WTC11 (cell line): ENCODE measurements at regions not wholly inside any gene's neighbourhood (a gene's known extent, or its start where the extent isn't known, plus 50 kb on each side); places are given as distances from the start of the nearest gene placed in this dataset.

ENCODE experiments used
- ATAC-seq: fragments of 200-7000 bp; cut with Tn5 transposase; 2 replicates; pipeline ENCODE4 v1.10.0; 2021; ENCODE audit warnings: mild to moderate bottlenecking, moderate library complexity
- CTCF ChIA-PET: fragments of 300-600 bp; sonication (Branson Sonifier 250); formaldehyde crosslinking; loops from one replicate; lab custom pipeline; 2021; ENCODE audit warnings: antibody characterized with exemption; lab: Charles Lee
- POLR2A ChIA-PET: fragments of 350-600 bp; sonication (Branson Sonifier 250); formaldehyde crosslinking; loops from one replicate; lab custom pipeline; 2021; ENCODE audit warnings: antibody characterized with exemption; lab: Charles Lee
- DNase-seq: peaks from one replicate; pipeline ENCODE4 v3.0.0; 2021; ENCODE audit warnings: low spot score
- H3K27ac Mint-ChIP-seq: 2 replicates; pipeline ENCODE4 v1.8.0; 2021; ENCODE audit warnings: mixed read lengths
- H3K27me3 Mint-ChIP-seq: 2 replicates; pipeline ENCODE4 v1.8.0; 2021; ENCODE audit warnings: low read depth, mild to moderate bottlenecking, moderate library complexity, mixed read lengths
- H3K36me3 Mint-ChIP-seq: 2 replicates; pipeline ENCODE4 v1.8.0; 2021; ENCODE audit warnings: mixed read lengths
- H3K4me1 Mint-ChIP-seq: 2 replicates; pipeline ENCODE4 v1.8.0; 2022; ENCODE audit warnings: mixed read lengths
- H3K4me3 Mint-ChIP-seq: 2 replicates; pipeline ENCODE4 v1.8.0; 2021; ENCODE audit warnings: mild to moderate bottlenecking, moderate library complexity, mixed read lengths
- H3K9me3 Mint-ChIP-seq: 2 replicates; pipeline ENCODE4 v1.8.0; 2021; ENCODE audit warnings: mixed read lengths
- ELF4 ChIP-seq: sonication (generic); formaldehyde crosslinking; IDR thresholded peaks from 2 replicates; pipeline ENCODE4 v1.8.1; 2022; ENCODE audit warnings: low read depth, mild to moderate bottlenecking, moderate library complexity, missing genetic modification reagents
- FOXJ3 ChIP-seq: sonication (generic); formaldehyde crosslinking; IDR thresholded peaks from 2 replicates; pipeline ENCODE4 v1.9.0; 2021; ENCODE audit warnings: missing genetic modification reagents, mild to moderate bottlenecking, borderline replicate concordance
- GRHL2 ChIP-seq: fragments of 250-450 bp; sonication (Bioruptor Pico); IDR thresholded peaks from 2 replicates; pipeline ENCODE4 v1.8.0; 2022; ENCODE audit warnings: mild to moderate bottlenecking, moderate library complexity; ENCODE audit not compliant: insufficient replicate concordance, severe bottlenecking
- HMGXB4 ChIP-seq: sonication (generic); formaldehyde crosslinking; IDR thresholded peaks from 2 replicates; pipeline ENCODE4 v1.8.1; 2023; ENCODE audit warnings: mild to moderate bottlenecking, moderate library complexity, missing genetic modification reagents
- JAZF1 ChIP-seq: fragments of 250-450 bp; sonication (Bioruptor Pico); IDR thresholded peaks from 2 replicates; pipeline ENCODE4 v1.9.0; 2021; ENCODE audit warnings: moderate library complexity, mild to moderate bottlenecking, inconsistent platforms
- KAT7 ChIP-seq: sonication (generic); formaldehyde crosslinking; IDR thresholded peaks from 2 replicates; pipeline ENCODE4 v1.8.1; 2023; ENCODE audit warnings: missing genetic modification reagents, mild to moderate bottlenecking, borderline replicate concordance
- MAX ChIP-seq: sonication (generic); formaldehyde crosslinking; IDR thresholded peaks from 2 replicates; pipeline ENCODE4 v1.8.0; 2022; ENCODE audit warnings: mild to moderate bottlenecking, missing genetic modification reagents
- NFATC4 ChIP-seq: fragments of 250-450 bp; sonication (Bioruptor Pico); IDR thresholded peaks from 2 replicates; pipeline ENCODE4 v1.9.0; 2021; ENCODE audit warnings: mild to moderate bottlenecking
- NFE2L1 ChIP-seq: sonication (generic); formaldehyde crosslinking; IDR thresholded peaks from 2 replicates; pipeline ENCODE4 v1.8.1; 2023; ENCODE audit warnings: missing genetic modification reagents
- NFYB ChIP-seq: sonication (generic); formaldehyde crosslinking; conservative IDR thresholded peaks from 2 replicates; pipeline ENCODE4 v1.8.0; 2022; ENCODE audit warnings: low read depth, missing genetic modification reagents
- PRRX2 ChIP-seq: fragments of 250-450 bp; sonication (Bioruptor Pico); IDR thresholded peaks from 2 replicates; pipeline ENCODE4 v1.8.0; 2021; ENCODE audit warnings: mild to moderate bottlenecking
- RELA ChIP-seq: sonication (generic); formaldehyde crosslinking; IDR thresholded peaks from 2 replicates; pipeline ENCODE4 v1.8.1; 2022; ENCODE audit warnings: missing genetic modification reagents, mild to moderate bottlenecking, borderline replicate concordance
- SMAD3 ChIP-seq: sonication (generic); formaldehyde crosslinking; IDR thresholded peaks from 2 replicates; pipeline ENCODE4 v1.8.0; 2022; ENCODE audit warnings: missing genetic modification reagents, mild to moderate bottlenecking, borderline replicate concordance
- SOX15 ChIP-seq: fragments of 250-450 bp; sonication (Bioruptor Pico); IDR thresholded peaks from 2 replicates; pipeline ENCODE4 v1.9.0; 2021; ENCODE audit warnings: mild to moderate bottlenecking
- ZNF425 ChIP-seq: fragments of 250-450 bp; sonication (Bioruptor Pico); conservative IDR thresholded peaks from 2 replicates; pipeline ENCODE4 v1.9.0; 2021; ENCODE audit warnings: mild to moderate bottlenecking
- TF ChIP-seq, protein P1 (sequence below): sonication (generic); formaldehyde crosslinking; IDR thresholded peaks from 2 replicates; pipeline ENCODE4 v1.8.1; 2022; ENCODE audit warnings: mild to moderate bottlenecking, missing genetic modification reagents, moderate library complexity, borderline replicate concordance
- TF ChIP-seq, protein P2 (sequence below): sonication (generic); formaldehyde crosslinking; IDR thresholded peaks from 2 replicates; pipeline ENCODE4 v1.8.0; 2022; ENCODE audit warnings: mild to moderate bottlenecking, missing genetic modification reagents
- TF ChIP-seq, protein P3 (sequence below): sonication (generic); formaldehyde crosslinking; IDR thresholded peaks from 2 replicates; pipeline ENCODE4 v1.8.1; 2022; ENCODE audit warnings: low read depth, missing genetic modification reagents, borderline replicate concordance
- TF ChIP-seq, protein P4 (sequence below): fragments of 250-450 bp; sonication (Bioruptor Pico); IDR thresholded peaks from 2 replicates; pipeline ENCODE4 v1.9.0; 2021; ENCODE audit warnings: moderate library complexity, mild to moderate bottlenecking, inconsistent platforms, borderline replicate concordance
- TF ChIP-seq, protein P5 (sequence below): sonication (generic); formaldehyde crosslinking; IDR thresholded peaks from 2 replicates; pipeline ENCODE4 v1.8.0; 2023; ENCODE audit warnings: missing genetic modification reagents

DNA sequence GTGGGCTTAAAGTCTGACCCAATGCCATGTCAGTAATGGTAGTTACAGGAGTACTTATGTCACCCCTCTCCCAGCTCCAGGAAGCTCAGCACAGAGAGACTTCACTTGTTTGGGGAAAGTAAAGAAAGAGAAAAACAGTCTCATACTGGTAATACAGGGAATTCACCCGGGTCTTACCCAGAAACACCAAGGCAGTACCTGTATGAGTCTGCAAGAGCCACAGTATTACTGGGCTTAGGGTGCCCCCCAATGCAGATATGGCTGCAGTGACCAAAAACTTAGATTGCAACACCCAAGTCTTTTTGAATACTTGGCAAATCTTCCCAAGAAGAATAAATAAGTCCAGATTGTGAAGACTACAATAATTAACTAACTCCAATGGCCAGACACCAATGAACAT, 622.1 kb downstream of the IGSF11 start:
- ChIA-PET CTCF (no interaction called here), POLR2A (no interaction called here)
- H3K27ac Mint-ChIP-seq: peak overlapping the region; percentile 55; the same call in 1 of the 2 replicates
- peaks cover 8% of the 10 kb centered on the region for H3K9me3 Mint-ChIP-seq
- DNase-seq (no peak), ATAC-seq (no peak)
- TF ChIP-seq SOX15 (no peak), RELA (CRISPR knock-in tag) (no peak), ZNF425 (CRISPR knock-in tag) (no peak), KAT7 (CRISPR knock-in tag) (no peak), FOXJ3 (CRISPR knock-in tag) (no peak), JAZF1 (CRISPR knock-in tag) (no peak), ELF4 (CRISPR knock-in tag) (no peak), NFATC4 (CRISPR knock-in tag) (no peak), NFYB (CRISPR knock-in tag) (no peak), PRRX2 (CRISPR knock-in tag) (no peak), SMAD3 (no peak), NFE2L1 (CRISPR knock-in tag) (no peak), GRHL2 (no peak), MAX (CRISPR knock-in tag) (no peak), HMGXB4 (CRISPR knock-in tag) (no peak)
- TF ChIP-seq, protein P1, sequence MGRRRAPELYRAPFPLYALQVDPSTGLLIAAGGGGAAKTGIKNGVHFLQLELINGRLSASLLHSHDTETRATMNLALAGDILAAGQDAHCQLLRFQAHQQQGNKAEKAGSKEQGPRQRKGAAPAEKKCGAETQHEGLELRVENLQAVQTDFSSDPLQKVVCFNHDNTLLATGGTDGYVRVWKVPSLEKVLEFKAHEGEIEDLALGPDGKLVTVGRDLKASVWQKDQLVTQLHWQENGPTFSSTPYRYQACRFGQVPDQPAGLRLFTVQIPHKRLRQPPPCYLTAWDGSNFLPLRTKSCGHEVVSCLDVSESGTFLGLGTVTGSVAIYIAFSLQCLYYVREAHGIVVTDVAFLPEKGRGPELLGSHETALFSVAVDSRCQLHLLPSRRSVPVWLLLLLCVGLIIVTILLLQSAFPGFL (CRISPR knock-in tag): no peak
- TF ChIP-seq, protein P2, sequence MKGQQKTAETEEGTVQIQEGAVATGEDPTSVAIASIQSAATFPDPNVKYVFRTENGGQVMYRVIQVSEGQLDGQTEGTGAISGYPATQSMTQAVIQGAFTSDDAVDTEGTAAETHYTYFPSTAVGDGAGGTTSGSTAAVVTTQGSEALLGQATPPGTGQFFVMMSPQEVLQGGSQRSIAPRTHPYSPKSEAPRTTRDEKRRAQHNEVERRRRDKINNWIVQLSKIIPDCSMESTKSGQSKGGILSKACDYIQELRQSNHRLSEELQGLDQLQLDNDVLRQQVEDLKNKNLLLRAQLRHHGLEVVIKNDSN (CRISPR knock-in tag): no peak
- TF ChIP-seq, protein P3, sequence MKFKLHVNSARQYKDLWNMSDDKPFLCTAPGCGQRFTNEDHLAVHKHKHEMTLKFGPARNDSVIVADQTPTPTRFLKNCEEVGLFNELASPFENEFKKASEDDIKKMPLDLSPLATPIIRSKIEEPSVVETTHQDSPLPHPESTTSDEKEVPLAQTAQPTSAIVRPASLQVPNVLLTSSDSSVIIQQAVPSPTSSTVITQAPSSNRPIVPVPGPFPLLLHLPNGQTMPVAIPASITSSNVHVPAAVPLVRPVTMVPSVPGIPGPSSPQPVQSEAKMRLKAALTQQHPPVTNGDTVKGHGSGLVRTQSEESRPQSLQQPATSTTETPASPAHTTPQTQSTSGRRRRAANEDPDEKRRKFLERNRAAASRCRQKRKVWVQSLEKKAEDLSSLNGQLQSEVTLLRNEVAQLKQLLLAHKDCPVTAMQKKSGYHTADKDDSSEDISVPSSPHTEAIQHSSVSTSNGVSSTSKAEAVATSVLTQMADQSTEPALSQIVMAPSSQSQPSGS: no peak
- TF ChIP-seq, protein P4, sequence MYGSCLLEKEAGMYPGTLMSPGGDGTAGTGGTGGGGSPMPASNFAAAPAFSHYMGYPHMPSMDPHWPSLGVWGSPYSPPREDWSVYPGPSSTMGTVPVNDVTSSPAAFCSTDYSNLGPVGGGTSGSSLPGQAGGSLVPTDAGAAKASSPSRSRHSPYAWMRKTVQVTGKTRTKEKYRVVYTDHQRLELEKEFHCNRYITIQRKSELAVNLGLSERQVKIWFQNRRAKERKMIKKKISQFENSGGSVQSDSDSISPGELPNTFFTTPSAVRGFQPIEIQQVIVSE (CRISPR knock-in tag): no peak
- TF ChIP-seq, protein P5, sequence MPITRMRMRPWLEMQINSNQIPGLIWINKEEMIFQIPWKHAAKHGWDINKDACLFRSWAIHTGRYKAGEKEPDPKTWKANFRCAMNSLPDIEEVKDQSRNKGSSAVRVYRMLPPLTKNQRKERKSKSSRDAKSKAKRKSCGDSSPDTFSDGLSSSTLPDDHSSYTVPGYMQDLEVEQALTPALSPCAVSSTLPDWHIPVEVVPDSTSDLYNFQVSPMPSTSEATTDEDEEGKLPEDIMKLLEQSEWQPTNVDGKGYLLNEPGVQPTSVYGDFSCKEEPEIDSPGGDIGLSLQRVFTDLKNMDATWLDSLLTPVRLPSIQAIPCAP: no peak
- no peaks in the 10 kb centered on the region for H3K27me3 Mint-ChIP-seq
- H3K4me3 Mint-ChIP-seq: no peak overlapping the region
- no peaks in the 10 kb centered on the region for H3K36me3 Mint-ChIP-seq
- no peaks in the 10 kb centered on the region for H3K4me1 Mint-ChIP-seq
